HL-60 (cell line): ENCODE measurements at regions not wholly inside any gene's neighbourhood (a gene's known extent, or its start where the extent isn't known, plus 50 kb on each side); places are given as distances from the start of the nearest gene placed in this dataset.

ENCODE experiments used
- DNase-seq, 2 experiments: peaks; one replicate each; pipeline ENCODE4 v3.0.0-alpha.2; 2010 to 2020; ENCODE audit warnings: low read depth in 1 of 2, low spot score in 1 of 2
- H3K27ac ChIP-seq: fragments of 250-450 bp; sonication (Bioruptor Pico); replicated peaks from 2 replicates; pipeline ENCODE4 v1.5.1; 2020; ENCODE audit warnings: mild to moderate bottlenecking, moderate library complexity
- H3K27me3 ChIP-seq: fragments of 250-450 bp; sonication (Bioruptor Pico); 2 replicates; pipeline ENCODE4 v1.5.1; 2021; ENCODE audit warnings: mild to moderate bottlenecking, moderate library complexity; ENCODE audit not compliant: insufficient read depth, poor library complexity, severe bottlenecking
- H3K4me3 ChIP-seq: replicated peaks from 2 replicates; pipeline ENCODE4 v1.5.1; 2011; ENCODE audit warnings: mild to moderate bottlenecking, control low read depth, low read length; ENCODE audit not compliant: insufficient read depth
- CTCF ChIP-seq: IDR thresholded peaks from one replicate; pipeline ENCODE4 v1.5.1; 2011; ENCODE audit warnings: low read length, control low read depth, inconsistent platforms; ENCODE audit not compliant: insufficient read depth
- GABPA ChIP-seq: IDR thresholded peaks from 2 replicates; pipeline ENCODE4 v1.6.1; 2012; ENCODE audit warnings: low read depth
- POLR2AphosphoS5 ChIP-seq: IDR thresholded peaks from 2 replicates; pipeline ENCODE4 v1.6.1; 2012; ENCODE audit warnings: low read depth
- REST ChIP-seq: IDR thresholded peaks from 2 replicates; pipeline ENCODE4 v1.6.1; 2012; ENCODE audit warnings: low read depth; ENCODE audit not compliant: insufficient replicate concordance
- SPI1 ChIP-seq: IDR thresholded peaks from 2 replicates; pipeline ENCODE4 v1.6.1; 2012; ENCODE audit warnings: low read depth, mild to moderate bottlenecking, borderline replicate concordance

- H3K27ac ChIP-seq, result no peak overlapping the region
- TF ChIP-seq CTCF (no peak), REST (no peak), SPI1 (no peak), POLR2AphosphoS5 (no peak), GABPA (no peak)
- no peak for DNase-seq
- H3K27me3 ChIP-seq, result no peaks in the 10 kb centered on the region
- H3K4me3 ChIP-seq, result no peak overlapping the region
Observed at GRCh38 chr5:68576805-68577204, 361.2 kb downstream of the PIK3R1 start.

GRCh38 chr5:68582284-68582683, 366.7 kb downstream of the PIK3R1 start:
- Histone ChIP-seq H3K27me3 (no peaks in the 10 kb centered on the region), H3K27ac (no peak overlapping the region), H3K4me3 (no peak overlapping the region)
- TF ChIP-seq REST, result no peak
- no peak for TF ChIP-seq SPI1
- TF ChIP-seq CTCF, result no peak
- TF ChIP-seq GABPA, result no peak
- TF ChIP-seq POLR2AphosphoS5, result no peak
- no peak for DNase-seq

GRCh38 chr5:68587171-68587570, 371.6 kb downstream of the PIK3R1 start:
- TF ChIP-seq SPI1 (no peak), REST (no peak), POLR2AphosphoS5 (no peak), GABPA (no peak), CTCF (no peak)
- Histone ChIP-seq H3K4me3 (no peak overlapping the region), H3K27me3 (no peaks in the 10 kb centered on the region), H3K27ac (no peak overlapping the region)
- no peak for DNase-seq
